ENCODE measurements at regions not wholly inside any gene's neighbourhood (a gene's known extent, or its start where the extent isn't known, plus 50 kb on each side); places are given as distances from the start of the nearest gene placed in this dataset.

- Histone ChIP-seq H3K9me2 (replicated peaks; ENCODE audit: control insufficient read depth, low read length) (no peaks in the 10 kb centered on the region), H4K20me1 (ENCODE audit: control insufficient read depth, insufficient read depth, low read depth, low read length) (no peaks in the 10 kb centered on the region), H3K27me3 (ENCODE audit: control insufficient read depth, low read length) (peaks cover 3% of the 10 kb centered on the region; the same call in 1 of the 2 replicates), H3K36me3 (ENCODE audit: control insufficient read depth, low read length) (no peaks in the 10 kb centered on the region), H3F3A (ENCODE audit: control insufficient read depth, insufficient read depth) (no peaks in the 10 kb centered on the region), H3K4me3 (ENCODE audit: low read length) (no peak overlapping the region), H3K4me1 (ENCODE audit: control insufficient read depth, low read length) (peaks cover 8% of the 10 kb centered on the region), H3K27ac (ENCODE audit: low read depth, low read length) (no peak overlapping the region), H3K9me3 (ENCODE audit: control insufficient read depth, insufficient read depth, low read length) (no peaks in the 10 kb centered on the region), H3K4me2 (ENCODE audit: low read length) (no peak overlapping the region), H3K79me2 (ENCODE audit: control insufficient read depth, low read length) (no peaks in the 10 kb centered on the region)
- TF ChIP-seq, protein P1, sequence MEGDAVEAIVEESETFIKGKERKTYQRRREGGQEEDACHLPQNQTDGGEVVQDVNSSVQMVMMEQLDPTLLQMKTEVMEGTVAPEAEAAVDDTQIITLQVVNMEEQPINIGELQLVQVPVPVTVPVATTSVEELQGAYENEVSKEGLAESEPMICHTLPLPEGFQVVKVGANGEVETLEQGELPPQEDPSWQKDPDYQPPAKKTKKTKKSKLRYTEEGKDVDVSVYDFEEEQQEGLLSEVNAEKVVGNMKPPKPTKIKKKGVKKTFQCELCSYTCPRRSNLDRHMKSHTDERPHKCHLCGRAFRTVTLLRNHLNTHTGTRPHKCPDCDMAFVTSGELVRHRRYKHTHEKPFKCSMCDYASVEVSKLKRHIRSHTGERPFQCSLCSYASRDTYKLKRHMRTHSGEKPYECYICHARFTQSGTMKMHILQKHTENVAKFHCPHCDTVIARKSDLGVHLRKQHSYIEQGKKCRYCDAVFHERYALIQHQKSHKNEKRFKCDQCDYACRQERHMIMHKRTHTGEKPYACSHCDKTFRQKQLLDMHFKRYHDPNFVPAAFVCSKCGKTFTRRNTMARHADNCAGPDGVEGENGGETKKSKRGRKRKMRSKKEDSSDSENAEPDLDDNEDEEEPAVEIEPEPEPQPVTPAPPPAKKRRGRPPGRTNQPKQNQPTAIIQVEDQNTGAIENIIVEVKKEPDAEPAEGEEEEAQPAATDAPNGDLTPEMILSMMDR (IDR thresholded peaks at IDR 0.05; ENCODE audit: low read depth, low read length, poor library complexity, severe bottlenecking): no peak
- TF ChIP-seq EZH2phosphoT487 (IDR thresholded peaks at IDR 0.05; ENCODE audit: borderline replicate concordance, low read length): no peak
Observed at GRCh38 chr1:172720339-172720738, 61.4 kb downstream of the FASLG start.

DNA sequence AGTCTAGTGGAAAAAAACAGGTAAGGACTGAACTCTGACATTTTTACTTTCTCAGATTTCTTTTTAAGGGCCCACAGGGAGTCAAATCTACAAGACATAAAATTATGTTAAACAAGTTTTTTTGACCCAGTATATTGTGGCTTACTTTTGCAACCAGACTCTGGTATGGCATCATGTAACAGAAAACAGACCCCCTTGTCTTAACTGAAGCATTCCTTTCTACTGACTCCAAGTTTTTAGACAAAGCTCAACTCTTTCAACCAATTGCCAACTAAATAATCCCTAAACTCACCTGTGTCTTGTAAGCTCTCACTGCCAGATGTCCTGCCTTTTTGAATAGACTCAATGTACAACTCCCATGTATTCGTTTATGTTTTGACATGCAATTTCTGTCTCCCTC is 64.3 kb downstream of the FASLG start:
- Histone ChIP-seq H3K4me2 (ENCODE audit: low read length) (no peak overlapping the region), H4K20me1 (ENCODE audit: control insufficient read depth, insufficient read depth, low read depth, low read length) (no peaks in the 10 kb centered on the region), H3K9me2 (replicated peaks; ENCODE audit: control insufficient read depth, low read length) (no peaks in the 10 kb centered on the region), H3K9me3 (ENCODE audit: control insufficient read depth, insufficient read depth, low read length) (peaks cover 10% of the 10 kb centered on the region), H3K79me2 (ENCODE audit: control insufficient read depth, low read length) (no peaks in the 10 kb centered on the region), H3K4me1 (ENCODE audit: control insufficient read depth, low read length) (peaks cover 8% of the 10 kb centered on the region), H3K27me3 (ENCODE audit: control insufficient read depth, low read length) (no peaks in the 10 kb centered on the region), H3F3A (ENCODE audit: control insufficient read depth, insufficient read depth) (no peaks in the 10 kb centered on the region), H3K27ac (ENCODE audit: low read depth, low read length) (no peak overlapping the region), H3K36me3 (ENCODE audit: control insufficient read depth, low read length) (no peaks in the 10 kb centered on the region), H3K4me3 (ENCODE audit: low read length) (no peak overlapping the region)
- TF ChIP-seq EZH2phosphoT487 (IDR thresholded peaks at IDR 0.05; ENCODE audit: borderline replicate concordance, low read length): no peak
- TF ChIP-seq, protein P1 (IDR thresholded peaks at IDR 0.05; ENCODE audit: low read depth, low read length, poor library complexity, severe bottlenecking): no peak

DNA sequence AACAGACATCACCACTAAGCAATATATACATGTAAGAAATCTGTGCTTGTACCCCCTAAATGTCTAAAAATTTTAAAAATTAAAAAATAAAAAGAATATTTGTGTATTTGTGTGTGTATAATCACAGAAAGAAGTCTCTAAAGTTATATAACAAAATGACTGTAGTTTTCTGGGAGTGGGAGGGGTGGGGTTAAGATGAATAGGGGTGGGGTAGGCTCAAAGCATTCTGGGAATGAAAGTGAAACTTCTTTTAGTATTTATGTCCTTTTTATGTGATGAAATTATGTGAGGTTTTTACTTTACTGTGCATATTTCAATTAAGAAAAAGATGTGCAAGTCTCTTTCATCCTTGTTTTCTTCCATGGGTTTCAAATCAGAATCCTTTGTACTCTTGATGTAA is 65.3 kb downstream of the FASLG start:
- Histone ChIP-seq H3F3A (ENCODE audit: control insufficient read depth, insufficient read depth) (no peaks in the 10 kb centered on the region), H3K27me3 (ENCODE audit: control insufficient read depth, low read length) (no peaks in the 10 kb centered on the region), H3K4me1 (ENCODE audit: control insufficient read depth, low read length) (peaks cover 8% of the 10 kb centered on the region), H3K27ac (ENCODE audit: low read depth, low read length) (no peak overlapping the region), H4K20me1 (ENCODE audit: control insufficient read depth, insufficient read depth, low read depth, low read length) (no peaks in the 10 kb centered on the region), H3K9me2 (replicated peaks; ENCODE audit: control insufficient read depth, low read length) (no peaks in the 10 kb centered on the region), H3K4me2 (ENCODE audit: low read length) (no peak overlapping the region), H3K79me2 (ENCODE audit: control insufficient read depth, low read length) (no peaks in the 10 kb centered on the region), H3K4me3 (ENCODE audit: low read length) (no peak overlapping the region), H3K36me3 (ENCODE audit: control insufficient read depth, low read length) (no peaks in the 10 kb centered on the region), H3K9me3 (ENCODE audit: control insufficient read depth, insufficient read depth, low read length) (peaks cover 16% of the 10 kb centered on the region)
- TF ChIP-seq EZH2phosphoT487 (IDR thresholded peaks at IDR 0.05; ENCODE audit: borderline replicate concordance, low read length): no peak
- TF ChIP-seq, protein P1 (IDR thresholded peaks at IDR 0.05; ENCODE audit: low read depth, low read length, poor library complexity, severe bottlenecking): no peak
